AG10803 (cell line): ENCODE measurements at regions not wholly inside any gene's neighbourhood (a gene's known extent, or its start where the extent isn't known, plus 50 kb on each side); places are given as distances from the start of the nearest gene placed in this dataset.
"Not testable (repeated sequence)": the region's sequence is repeated elsewhere in the genome, so short reads cannot be mapped to it uniquely, and the experiment has no call there.

Experiments
- DNase-seq: peaks from one replicate; pipeline ENCODE4 v3.0.0; 2010; ENCODE audit warnings: low read depth
- H3K4me3 ChIP-seq: 2 replicates; pipeline ENCODE4 v1.5.1; 2011; ENCODE audit warnings: mild to moderate bottlenecking, low read length, control low read depth
- TF ChIP-seq, protein P1 (sequence below): conservative IDR thresholded peaks from 2 replicates; pipeline ENCODE4 v1.5.1; 2011; ENCODE audit warnings: mild to moderate bottlenecking, low read length, control low read depth, inconsistent platforms

DNA sequence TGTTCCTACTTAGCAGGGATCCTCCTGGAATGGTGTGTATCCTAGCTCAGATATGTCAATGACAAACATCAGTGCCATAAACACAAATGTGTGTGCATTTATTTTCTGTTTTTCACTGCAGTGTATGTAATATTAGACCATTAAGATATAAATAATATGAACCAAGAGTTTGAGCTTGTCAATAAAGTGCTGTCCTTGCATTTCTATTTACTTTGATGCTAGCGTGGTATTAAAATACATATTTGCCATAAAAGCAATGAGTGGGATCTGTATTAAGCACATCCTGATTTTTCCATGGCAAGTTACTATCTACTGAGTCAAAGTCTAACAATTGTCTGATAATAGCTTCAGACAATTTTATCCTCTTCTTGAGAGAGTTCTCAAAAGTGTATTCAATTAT lies 157.6 kb downstream of the DIRAS2 start:
- TF ChIP-seq, protein P1, sequence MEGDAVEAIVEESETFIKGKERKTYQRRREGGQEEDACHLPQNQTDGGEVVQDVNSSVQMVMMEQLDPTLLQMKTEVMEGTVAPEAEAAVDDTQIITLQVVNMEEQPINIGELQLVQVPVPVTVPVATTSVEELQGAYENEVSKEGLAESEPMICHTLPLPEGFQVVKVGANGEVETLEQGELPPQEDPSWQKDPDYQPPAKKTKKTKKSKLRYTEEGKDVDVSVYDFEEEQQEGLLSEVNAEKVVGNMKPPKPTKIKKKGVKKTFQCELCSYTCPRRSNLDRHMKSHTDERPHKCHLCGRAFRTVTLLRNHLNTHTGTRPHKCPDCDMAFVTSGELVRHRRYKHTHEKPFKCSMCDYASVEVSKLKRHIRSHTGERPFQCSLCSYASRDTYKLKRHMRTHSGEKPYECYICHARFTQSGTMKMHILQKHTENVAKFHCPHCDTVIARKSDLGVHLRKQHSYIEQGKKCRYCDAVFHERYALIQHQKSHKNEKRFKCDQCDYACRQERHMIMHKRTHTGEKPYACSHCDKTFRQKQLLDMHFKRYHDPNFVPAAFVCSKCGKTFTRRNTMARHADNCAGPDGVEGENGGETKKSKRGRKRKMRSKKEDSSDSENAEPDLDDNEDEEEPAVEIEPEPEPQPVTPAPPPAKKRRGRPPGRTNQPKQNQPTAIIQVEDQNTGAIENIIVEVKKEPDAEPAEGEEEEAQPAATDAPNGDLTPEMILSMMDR, result no peak
- H3K4me3 ChIP-seq, result no peak overlapping the region
- no peak for DNase-seq

DNA sequence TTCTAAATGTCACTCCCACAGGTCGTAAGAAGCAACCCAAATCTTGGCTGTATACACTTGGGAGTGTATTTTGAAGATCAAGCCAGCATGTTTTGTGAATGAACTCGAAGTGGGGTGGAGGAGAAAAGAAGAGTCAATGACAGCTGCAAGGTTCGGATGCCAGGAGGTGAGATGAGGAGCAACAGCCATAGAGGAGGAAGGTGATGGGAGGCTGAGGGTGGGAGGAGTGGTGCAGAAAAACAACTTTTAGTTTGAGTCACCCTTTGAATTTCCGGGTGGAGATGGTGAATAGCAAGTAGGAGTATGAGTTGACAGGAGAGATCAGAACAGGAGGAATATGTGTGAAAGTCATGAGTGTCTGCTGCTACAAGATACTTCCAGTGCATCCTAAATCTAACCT lies 153.6 kb downstream of the DIRAS2 start:
- no peak for DNase-seq
- no peak overlapping the region for H3K4me3 ChIP-seq
- TF ChIP-seq, protein P1, result no peak

DNA sequence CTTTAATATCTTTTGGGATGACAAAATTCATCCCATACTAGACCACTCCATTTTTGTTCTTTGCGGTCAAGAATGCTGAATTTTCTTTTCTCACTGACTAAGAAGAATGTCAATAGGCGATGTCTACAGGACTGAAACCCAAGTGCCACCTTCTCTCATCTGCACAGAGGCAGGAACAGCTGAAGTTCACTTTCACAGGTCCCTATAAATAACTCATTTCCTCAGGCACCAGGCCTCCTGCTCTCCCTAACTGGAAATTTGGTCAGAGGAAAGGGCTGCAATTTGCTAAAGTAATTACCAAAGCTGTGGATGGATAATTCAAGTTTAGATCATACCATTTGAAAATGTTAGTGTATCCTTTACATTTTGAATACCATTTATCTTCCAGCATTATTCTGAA lies 142.9 kb downstream of the DIRAS2 start:
- H3K4me3 ChIP-seq, result no peak overlapping the region
- TF ChIP-seq, protein P1, result no peak
- DNase-seq, result no peak

DNA sequence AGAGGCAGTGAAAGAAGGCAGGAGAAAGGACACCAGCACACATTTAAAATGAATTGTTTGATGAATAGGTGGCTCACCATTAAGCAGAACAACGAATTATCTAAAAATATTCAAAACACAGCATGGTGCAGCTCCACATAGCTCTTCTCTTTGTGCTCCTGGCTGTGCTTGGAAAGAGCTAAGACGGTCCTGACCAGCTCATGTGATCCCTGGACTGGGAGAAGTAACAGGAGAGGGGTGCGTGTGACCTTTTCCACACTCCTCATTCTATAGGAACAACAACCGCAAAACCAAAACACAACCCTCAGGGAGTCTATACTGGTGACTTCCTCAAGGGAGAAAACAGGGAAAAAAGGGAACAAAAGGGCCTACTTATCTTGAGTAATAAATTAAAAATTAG lies 140.5 kb downstream of the DIRAS2 start:
- no peak for DNase-seq
- TF ChIP-seq, protein P1, result no peak
- H3K4me3 ChIP-seq, result no peak overlapping the region

DNA sequence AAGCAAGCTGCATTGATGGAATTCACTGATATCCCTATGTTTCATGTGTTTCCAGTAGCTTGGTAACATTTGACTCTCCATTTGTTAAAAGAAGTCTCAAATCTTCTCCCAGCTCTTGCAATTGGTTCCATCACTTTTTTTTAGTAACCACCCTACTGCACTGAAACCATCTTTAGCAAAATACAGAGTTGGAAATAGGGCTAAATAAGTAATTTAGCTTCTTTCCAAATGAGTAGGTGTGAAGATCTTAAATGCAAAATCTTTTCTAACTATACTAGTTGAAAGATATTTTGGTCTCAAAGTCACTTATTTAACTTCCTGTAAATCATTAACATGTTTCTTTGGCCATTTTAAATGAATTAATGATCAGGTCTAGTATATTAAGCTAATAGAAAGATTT lies 138.1 kb downstream of the DIRAS2 start:
- no peak overlapping the region for H3K4me3 ChIP-seq
- no peak for DNase-seq
- TF ChIP-seq, protein P1, result no peak

DNA sequence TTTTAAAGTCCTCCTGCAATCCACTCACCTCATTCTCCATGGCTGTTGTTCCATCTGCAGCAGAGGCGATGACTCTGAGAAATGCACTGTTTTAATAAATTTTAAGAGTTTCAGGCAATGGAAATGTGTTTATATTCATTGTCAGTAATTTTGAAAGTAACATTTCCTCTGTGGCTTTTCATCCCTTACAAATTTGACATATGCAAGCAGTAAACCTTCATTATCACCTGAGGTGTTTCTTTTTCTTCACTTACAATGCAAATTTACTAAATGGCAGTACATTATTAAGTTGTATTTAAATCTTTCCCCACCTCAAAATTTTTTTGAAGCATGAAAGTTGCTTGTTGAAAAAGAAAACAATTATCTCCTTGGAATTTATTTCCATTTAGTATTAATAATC lies 136.9 kb downstream of the DIRAS2 start:
- TF ChIP-seq, protein P1, result no peak
- no peak overlapping the region for H3K4me3 ChIP-seq
- DNase-seq, result no peak

DNA sequence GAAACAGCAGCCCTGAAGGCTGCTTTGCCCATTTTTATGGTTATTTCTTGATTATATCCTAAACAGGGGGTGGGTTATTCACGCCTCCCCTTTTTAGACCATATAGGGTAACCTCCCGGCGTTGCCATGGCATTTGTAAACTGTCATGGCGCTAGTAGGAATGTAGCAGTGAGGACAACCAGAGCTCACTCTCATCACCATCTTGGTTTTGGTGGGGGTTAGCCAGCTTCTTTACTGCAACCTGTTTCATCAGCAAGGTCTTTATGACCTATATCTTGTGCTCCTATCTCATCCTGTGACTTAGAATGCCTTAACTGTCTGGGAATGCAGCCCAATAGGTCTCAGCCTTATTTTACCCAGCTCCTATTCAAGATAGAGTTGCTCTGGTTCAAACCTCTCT lies 136.2 kb downstream of the DIRAS2 start:
- not testable (repeated sequence) for DNase-seq, H3K4me3 ChIP-seq

DNA sequence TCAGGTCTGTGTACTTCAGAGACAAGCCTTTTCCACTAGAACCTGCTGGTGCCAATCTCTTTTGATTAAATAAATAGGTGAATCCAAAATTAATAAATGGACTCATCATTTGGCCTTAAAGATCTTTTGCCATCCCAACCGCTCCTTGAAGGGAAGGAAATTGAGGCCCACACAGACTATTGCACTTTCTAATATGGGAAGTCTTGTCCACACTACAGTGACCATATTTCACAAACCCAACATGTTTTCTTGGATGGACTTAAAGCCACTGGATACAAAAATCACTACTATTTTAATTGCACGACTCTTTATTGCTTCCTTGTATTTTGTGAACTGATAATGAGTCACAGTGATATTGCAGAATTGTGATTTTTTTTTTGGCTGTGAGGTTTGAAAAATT lies 135.0 kb downstream of the DIRAS2 start:
- no peak for DNase-seq
- no peak overlapping the region for H3K4me3 ChIP-seq
- TF ChIP-seq, protein P1, result no peak
